Mesendoderm (in vitro differentiated cells): ENCODE measurements at regions not wholly inside any gene's neighbourhood (a gene's known extent, or its start where the extent isn't known, plus 50 kb on each side); places are given as distances from the start of the nearest gene placed in this dataset.

Experiments used
- DNase-seq: peaks from one replicate; pipeline ENCODE4 v3.0.0; 2013
- H2AK5ac ChIP-seq: 2 replicates; pipeline ENCODE4 v1.6.1; 2013; ENCODE audit warnings: low read length, inconsistent platforms
- H2BK120ac ChIP-seq: 2 replicates; pipeline ENCODE4 v1.6.1; 2013; ENCODE audit warnings: low read depth, mild to moderate bottlenecking, low read length, moderate library complexity, mixed read lengths
- H2BK15ac ChIP-seq: replicated peaks from 2 replicates; pipeline ENCODE4 v1.6.1; 2013; ENCODE audit warnings: low read depth, mild to moderate bottlenecking, moderate library complexity
- H2BK5ac ChIP-seq: 2 replicates; pipeline ENCODE4 v1.6.1; 2013; ENCODE audit warnings: low read length, inconsistent platforms
- H3K18ac ChIP-seq: 2 replicates; pipeline ENCODE4 v1.6.1; 2013; ENCODE audit warnings: mild to moderate bottlenecking, low read length, mixed read lengths
- H3K23ac ChIP-seq: one replicate; pipeline ENCODE4 v1.6.1; 2013; ENCODE audit warnings: low read length
- H3K27ac ChIP-seq: 2 replicates; pipeline ENCODE4 v1.5.1; 2013; ENCODE audit warnings: low read depth, mild to moderate bottlenecking, inconsistent platforms, low read length, moderate library complexity
- H3K27me3 ChIP-seq: 2 replicates; pipeline ENCODE4 v1.6.1; 2013; ENCODE audit warnings: low read length, control low read depth, mild to moderate bottlenecking, inconsistent platforms; ENCODE audit not compliant: insufficient read depth, poor library complexity
- H3K36me3 ChIP-seq: 2 replicates; pipeline ENCODE4 v1.6.1; 2013; ENCODE audit warnings: low read length, inconsistent platforms; ENCODE audit not compliant: control insufficient read depth, insufficient read depth
- H3K4ac ChIP-seq: one replicate; pipeline ENCODE4 v1.6.1; 2013; ENCODE audit warnings: low read depth, mild to moderate bottlenecking, low read length, moderate library complexity
- H3K4me1 ChIP-seq: 2 replicates; pipeline ENCODE4 v1.6.1; 2013; ENCODE audit warnings: low read depth, low read length, inconsistent platforms; ENCODE audit not compliant: control insufficient read depth
- H3K4me2 ChIP-seq: 2 replicates; pipeline ENCODE4 v1.6.1; 2013; ENCODE audit warnings: low read length
- H3K4me3 ChIP-seq: 2 replicates; pipeline ENCODE4 v1.5.1; 2013; ENCODE audit warnings: mild to moderate bottlenecking, low read length
- H3K56ac ChIP-seq: one replicate; pipeline ENCODE4 v1.6.1; 2013; ENCODE audit warnings: low read length
- H3K79me1 ChIP-seq: 2 replicates; pipeline ENCODE4 v1.6.1; 2013; ENCODE audit warnings: low read length, inconsistent platforms
- H3K79me2 ChIP-seq: 2 replicates; pipeline ENCODE4 v1.6.1; 2013; ENCODE audit warnings: mild to moderate bottlenecking, low read length; ENCODE audit not compliant: control insufficient read depth, insufficient read depth
- H3K9ac ChIP-seq: 2 replicates; pipeline ENCODE4 v1.6.1; 2013; ENCODE audit warnings: low read length, inconsistent platforms
- H4K5ac ChIP-seq: one replicate; pipeline ENCODE4 v1.6.1; 2013; ENCODE audit warnings: low read length
- H4K8ac ChIP-seq: one replicate; pipeline ENCODE4 v1.6.1; 2013; ENCODE audit warnings: low read depth, mild to moderate bottlenecking, control low read depth, low read length, moderate library complexity
- WGBS: extraction: QIAGEN DNeasy Blood & Tissue Kit; methylation state at CpG from one replicate; pipeline ENCODE4 v1.1.7; 2013; ENCODE audit warnings: low lambda C conversion rate, missing lambda C conversion rate; ENCODE audit not compliant: insufficient coverage; ENCODE audit errors: extremely low coverage; 5-methylcytosine and 5-hydroxymethylcytosine counted together

DNA sequence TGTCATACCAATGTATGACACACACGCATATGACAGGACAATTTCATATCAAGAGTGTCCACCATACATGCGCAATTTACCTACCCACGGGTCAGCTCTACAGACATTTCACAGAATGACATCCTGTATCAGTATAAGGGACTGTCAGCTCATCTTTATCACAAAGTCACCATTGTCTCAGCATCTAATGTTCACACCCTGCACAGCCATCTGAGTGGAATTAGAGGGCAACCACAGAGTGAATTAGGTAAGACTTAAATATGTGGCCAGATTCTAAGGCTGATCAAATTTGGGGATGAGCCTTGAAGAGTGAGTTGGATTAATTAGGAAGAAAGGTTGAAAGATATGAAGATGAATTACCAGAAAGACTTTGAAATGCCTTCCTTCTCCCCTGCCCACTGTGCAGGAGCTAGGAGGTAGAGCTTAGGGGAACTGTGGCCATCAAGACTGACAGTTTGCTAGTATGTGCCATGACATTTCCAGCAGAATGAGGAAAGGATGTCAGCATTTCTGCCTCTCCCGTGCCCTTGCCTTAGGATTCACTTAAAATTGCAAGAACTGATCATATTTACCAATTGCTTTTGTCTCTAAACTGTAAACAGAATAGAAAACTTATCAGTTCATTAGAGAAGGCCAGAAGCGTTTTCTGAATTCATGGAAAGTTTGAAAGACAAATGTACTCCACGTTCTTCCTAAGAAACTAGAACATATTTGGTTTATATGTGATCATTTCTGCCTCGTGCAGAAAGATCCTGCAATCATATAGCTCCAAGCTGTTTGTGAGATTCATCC is 121.1 kb downstream of the DDX1 start:
- Histone ChIP-seq H2BK120ac (no peak overlapping the region), H2BK15ac (no peak overlapping the region), H4K5ac (no peak overlapping the region), H3K27me3 (no peaks in the 10 kb centered on the region), H3K79me1 (no peaks in the 10 kb centered on the region), H3K4me3 (no peak overlapping the region), H3K36me3 (no peaks in the 10 kb centered on the region), H3K4ac (no peak overlapping the region), H3K79me2 (no peaks in the 10 kb centered on the region), H3K27ac (no peak overlapping the region), H4K8ac (no peak overlapping the region), H3K18ac (no peak overlapping the region), H3K56ac (no peak overlapping the region), H2AK5ac (no peak overlapping the region), H3K23ac (no peak overlapping the region), H3K4me2 (no peak overlapping the region), H3K4me1 (no peaks in the 10 kb centered on the region), H2BK5ac (no peak overlapping the region), H3K9ac (no peak overlapping the region)
- DNase-seq: no peak
- WGBS: no CpG with 5 or more reads among the region's 7 CpGs

GRCh38 chr2:15713475-15713874 is 121.8 kb downstream of the DDX1 start:
- Histone ChIP-seq H3K18ac (no peak overlapping the region), H3K4ac (no peak overlapping the region), H3K4me1 (no peaks in the 10 kb centered on the region), H3K27ac (no peak overlapping the region), H4K8ac (no peak overlapping the region), H3K4me3 (no peak overlapping the region), H3K9ac (no peak overlapping the region), H3K79me2 (no peaks in the 10 kb centered on the region), H3K36me3 (no peaks in the 10 kb centered on the region), H3K56ac (no peak overlapping the region), H2BK120ac (no peak overlapping the region), H2AK5ac (no peak overlapping the region), H4K5ac (no peak overlapping the region), H3K79me1 (no peaks in the 10 kb centered on the region), H3K27me3 (no peaks in the 10 kb centered on the region), H2BK15ac (no peak overlapping the region), H2BK5ac (no peak overlapping the region), H3K4me2 (no peak overlapping the region), H3K23ac (no peak overlapping the region)
- WGBS: no CpG with 5 or more reads among the region's 4 CpGs
- DNase-seq: no peak

DNA sequence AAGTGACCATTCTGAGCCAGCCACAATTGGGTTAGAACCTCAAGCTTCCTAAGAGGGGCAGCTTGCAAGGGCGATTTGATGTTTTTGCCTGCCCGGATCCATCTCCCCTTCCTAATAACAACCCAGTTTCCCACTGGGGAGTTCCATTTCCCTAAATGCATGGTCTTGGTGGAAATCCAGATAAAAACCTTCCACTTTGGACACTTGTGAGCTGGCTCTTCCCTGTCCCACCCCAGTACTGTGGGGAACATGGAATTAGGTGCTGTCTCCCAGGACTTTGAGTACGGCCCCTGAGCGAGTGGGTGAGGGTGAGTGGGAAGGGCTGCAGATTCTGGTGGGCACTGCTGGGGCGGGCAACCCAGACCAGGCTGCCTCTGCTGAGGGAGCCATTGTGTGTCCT is 122.3 kb downstream of the DDX1 start:
- H3K4ac ChIP-seq: no peak overlapping the region
- no peaks in the 10 kb centered on the region for H3K79me1 ChIP-seq
- no peak overlapping the region for H2BK120ac ChIP-seq
- no peak overlapping the region for H4K5ac ChIP-seq
- WGBS: no CpG with 5 or more reads among the region's 5 CpGs
- no peak overlapping the region for H3K4me3 ChIP-seq
- no peak for DNase-seq
- H3K18ac ChIP-seq: no peak overlapping the region
- no peak overlapping the region for H2BK5ac ChIP-seq
- no peak overlapping the region for H2AK5ac ChIP-seq
- no peak overlapping the region for H3K9ac ChIP-seq
- H3K27ac ChIP-seq: no peak overlapping the region
- H3K4me1 ChIP-seq: no peaks in the 10 kb centered on the region
- H3K23ac ChIP-seq: no peak overlapping the region
- H4K8ac ChIP-seq: no peak overlapping the region
- no peaks in the 10 kb centered on the region for H3K27me3 ChIP-seq
- H3K4me2 ChIP-seq: no peak overlapping the region
- H3K56ac ChIP-seq: no peak overlapping the region
- no peaks in the 10 kb centered on the region for H3K36me3 ChIP-seq
- H3K79me2 ChIP-seq: no peaks in the 10 kb centered on the region
- H2BK15ac ChIP-seq: no peak overlapping the region

- Histone ChIP-seq H3K18ac (no peak overlapping the region), H4K5ac (no peak overlapping the region), H3K4me3 (no peak overlapping the region), H3K27me3 (no peaks in the 10 kb centered on the region), H3K27ac (no peak overlapping the region), H2BK5ac (no peak overlapping the region), H3K4me1 (no peaks in the 10 kb centered on the region), H3K4ac (no peak overlapping the region), H2BK15ac (no peak overlapping the region), H3K56ac (no peak overlapping the region), H2BK120ac (no peak overlapping the region), H4K8ac (no peak overlapping the region), H3K79me2 (no peaks in the 10 kb centered on the region), H3K36me3 (no peaks in the 10 kb centered on the region), H3K4me2 (no peak overlapping the region), H3K79me1 (no peaks in the 10 kb centered on the region), H3K23ac (no peak overlapping the region), H2AK5ac (no peak overlapping the region), H3K9ac (no peak overlapping the region)
- WGBS: no CpG with 5 or more reads among the region's 1 CpG
- no peak for DNase-seq
These were observed 122.9 kb downstream of the DDX1 start for GRCh38 chr2:15714609-15715008.

- no peak overlapping the region for H3K4me3 ChIP-seq
- WGBS: no CpG with 5 or more reads among the region's 8 CpGs
These were observed 123.9 kb downstream of the DDX1 start for GRCh38 chr2:15715596-15715995.

More at GRCh38 chr2:15715596-15715995, 123.9 kb downstream of the DDX1 start:
- no peaks in the 10 kb centered on the region for H3K4me1 ChIP-seq
- H3K27me3 ChIP-seq: no peaks in the 10 kb centered on the region
- no peak overlapping the region for H2BK120ac ChIP-seq
- no peak overlapping the region for H3K23ac ChIP-seq
- H3K79me2 ChIP-seq: no peaks in the 10 kb centered on the region
- no peaks in the 10 kb centered on the region for H3K36me3 ChIP-seq
- H3K79me1 ChIP-seq: no peaks in the 10 kb centered on the region
- H3K9ac ChIP-seq: no peak overlapping the region
- H4K8ac ChIP-seq: no peak overlapping the region
- no peak for DNase-seq
- no peak overlapping the region for H2AK5ac ChIP-seq
- no peak overlapping the region for H3K4me2 ChIP-seq
- no peak overlapping the region for H3K18ac ChIP-seq
- H4K5ac ChIP-seq: no peak overlapping the region
- no peak overlapping the region for H3K4ac ChIP-seq
- no peak overlapping the region for H2BK5ac ChIP-seq
- no peak overlapping the region for H3K56ac ChIP-seq
- no peak overlapping the region for H3K27ac ChIP-seq
- H2BK15ac ChIP-seq: no peak overlapping the region
